VCaP (cell line): ENCODE measurements at regions not wholly inside any gene's neighbourhood (a gene's known extent, or its start where the extent isn't known, plus 50 kb on each side); places are given as distances from the start of the nearest gene placed in this dataset.

Experiments used
- H3K27ac ChIP-seq: fragments of 450-650 bp; 2 replicates; pipeline ENCODE4 v1.5.1; 2017
- CTCF ChIP-seq: fragments of 450-650 bp; conservative IDR thresholded peaks from 2 replicates; pipeline ENCODE4 v1.5.1; 2017; ENCODE audit warnings: mild to moderate bottlenecking, moderate library complexity

- H3K27ac ChIP-seq = no peak overlapping the region
- no peak for TF ChIP-seq CTCF
Observed at GRCh38 chr11:79896258-79896657, 455.4 kb upstream of the TENM4 start.

- no peak for TF ChIP-seq CTCF
- no peak overlapping the region for H3K27ac ChIP-seq
Observed at GRCh38 chr11:79894111-79894510, 453.3 kb upstream of the TENM4 start.

- H3K27ac ChIP-seq = no peak overlapping the region
- no peak for TF ChIP-seq CTCF
Observed at GRCh38 chr11:79890272-79890671, 449.4 kb upstream of the TENM4 start.

GRCh38 chr11:79864882-79865281 lies 424.1 kb upstream of the TENM4 start:
- TF ChIP-seq CTCF = no peak
- H3K27ac ChIP-seq = no peak overlapping the region

GRCh38 chr11:79860336-79860735 lies 419.5 kb upstream of the TENM4 start:
- no peak overlapping the region for H3K27ac ChIP-seq
- no peak for TF ChIP-seq CTCF

GRCh38 chr11:79857377-79858214 lies 416.8 kb upstream of the TENM4 start:
- TF ChIP-seq CTCF = no peak
- H3K27ac ChIP-seq = no peak overlapping the region

- TF ChIP-seq CTCF = no peak
Observed at GRCh38 chr11:79852176-79852575, 411.3 kb upstream of the TENM4 start.

More at GRCh38 chr11:79852176-79852575, 411.3 kb upstream of the TENM4 start:
- no peak overlapping the region for H3K27ac ChIP-seq
